VCaP (cell line): ENCODE measurements at regions not wholly inside any gene's neighbourhood (a gene's known extent, or its start where the extent isn't known, plus 50 kb on each side); places are given as distances from the start of the nearest gene placed in this dataset.

Experiments used
- H3K27ac ChIP-seq: fragments of 450-650 bp; 2 replicates; pipeline ENCODE4 v1.5.1; 2017
- TF ChIP-seq, protein P1 (sequence below): fragments of 450-650 bp; conservative IDR thresholded peaks from 2 replicates; pipeline ENCODE4 v1.5.1; 2017; ENCODE audit warnings: mild to moderate bottlenecking, moderate library complexity

GRCh38 chrX:93319609-93320008 is 353.8 kb downstream of the NAP1L3 start:
- no peak overlapping the region for H3K27ac ChIP-seq
- TF ChIP-seq, protein P1, sequence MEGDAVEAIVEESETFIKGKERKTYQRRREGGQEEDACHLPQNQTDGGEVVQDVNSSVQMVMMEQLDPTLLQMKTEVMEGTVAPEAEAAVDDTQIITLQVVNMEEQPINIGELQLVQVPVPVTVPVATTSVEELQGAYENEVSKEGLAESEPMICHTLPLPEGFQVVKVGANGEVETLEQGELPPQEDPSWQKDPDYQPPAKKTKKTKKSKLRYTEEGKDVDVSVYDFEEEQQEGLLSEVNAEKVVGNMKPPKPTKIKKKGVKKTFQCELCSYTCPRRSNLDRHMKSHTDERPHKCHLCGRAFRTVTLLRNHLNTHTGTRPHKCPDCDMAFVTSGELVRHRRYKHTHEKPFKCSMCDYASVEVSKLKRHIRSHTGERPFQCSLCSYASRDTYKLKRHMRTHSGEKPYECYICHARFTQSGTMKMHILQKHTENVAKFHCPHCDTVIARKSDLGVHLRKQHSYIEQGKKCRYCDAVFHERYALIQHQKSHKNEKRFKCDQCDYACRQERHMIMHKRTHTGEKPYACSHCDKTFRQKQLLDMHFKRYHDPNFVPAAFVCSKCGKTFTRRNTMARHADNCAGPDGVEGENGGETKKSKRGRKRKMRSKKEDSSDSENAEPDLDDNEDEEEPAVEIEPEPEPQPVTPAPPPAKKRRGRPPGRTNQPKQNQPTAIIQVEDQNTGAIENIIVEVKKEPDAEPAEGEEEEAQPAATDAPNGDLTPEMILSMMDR = no peak
